ENCODE measurements at regions not wholly inside any gene's neighbourhood (a gene's known extent, or its start where the extent isn't known, plus 50 kb on each side); places are given as distances from the start of the nearest gene placed in this dataset.

DNA sequence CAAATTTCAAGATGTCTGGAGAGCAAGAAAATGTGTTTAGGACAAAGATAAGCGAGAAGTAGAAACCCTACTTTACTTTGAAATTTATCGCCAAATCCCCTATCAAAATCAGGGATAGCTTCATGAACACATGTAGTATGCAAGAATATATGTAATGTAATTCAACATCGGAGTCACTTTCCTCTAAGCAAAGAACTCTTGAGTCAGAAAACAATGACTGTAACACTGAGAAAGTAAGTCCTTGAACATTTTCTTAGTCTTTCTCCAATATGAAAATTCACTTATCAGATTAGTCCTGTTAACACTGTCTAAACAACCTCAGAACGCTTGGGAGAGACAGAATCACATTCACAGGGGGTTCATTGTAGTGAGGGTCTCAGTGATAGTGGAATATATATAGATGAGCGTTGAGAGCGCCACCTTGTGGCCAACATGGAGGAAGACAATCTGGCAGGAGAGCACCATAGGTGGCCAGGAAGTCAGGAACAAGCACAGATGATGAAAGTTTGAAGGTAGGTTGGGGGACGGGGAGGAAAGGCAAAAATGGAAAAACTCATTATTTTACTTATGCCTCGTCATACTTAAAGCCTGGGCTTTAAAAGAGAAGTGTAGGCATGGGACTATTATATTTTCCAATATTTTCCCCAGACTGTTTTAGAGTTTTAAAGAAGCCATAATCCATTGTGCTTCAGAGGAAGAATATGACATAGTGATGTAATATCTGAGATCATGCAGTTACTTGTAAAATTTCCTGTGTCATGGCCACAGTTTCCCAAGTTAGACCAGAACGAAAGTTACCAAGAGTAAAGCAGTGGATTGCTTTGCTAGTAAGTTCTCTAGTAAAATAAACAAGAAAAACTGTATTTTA, 115.5 kb upstream of the GNAI1 start:
- ChIA-PET POLR2A (no interaction called here), CTCF (no interaction called here)
- Mint-ChIP-seq H3K4me1 (ENCODE audit: low read depth, unreplicated experiment) (no peaks in the 10 kb centered on the region), H3K36me3 (ENCODE audit: insufficient read depth, unreplicated experiment) (no peaks in the 10 kb centered on the region), H3K4me3 (ENCODE audit: unreplicated experiment) (no peak overlapping the region), H3K27me3 (ENCODE audit: insufficient read depth, unreplicated experiment) (no peaks in the 10 kb centered on the region), H3K27ac (ENCODE audit: unreplicated experiment) (no peak overlapping the region), H3K9me3 (ENCODE audit: unreplicated experiment) (no peaks in the 10 kb centered on the region)
- no TSS peak for BruUV-seq (replicated peaks)
- no peaks in the 10 kb centered on the region for H3K9me3 ChIP-seq
- no peaks in the 10 kb centered on the region for H3K27me3 ChIP-seq (replicated peaks; ENCODE audit: control insufficient read depth, insufficient read depth, low read length)
- H3K4me3 ChIP-seq (ENCODE audit: low read depth, low read length), result no peak overlapping the region
- TF ChIP-seq, protein P1, sequence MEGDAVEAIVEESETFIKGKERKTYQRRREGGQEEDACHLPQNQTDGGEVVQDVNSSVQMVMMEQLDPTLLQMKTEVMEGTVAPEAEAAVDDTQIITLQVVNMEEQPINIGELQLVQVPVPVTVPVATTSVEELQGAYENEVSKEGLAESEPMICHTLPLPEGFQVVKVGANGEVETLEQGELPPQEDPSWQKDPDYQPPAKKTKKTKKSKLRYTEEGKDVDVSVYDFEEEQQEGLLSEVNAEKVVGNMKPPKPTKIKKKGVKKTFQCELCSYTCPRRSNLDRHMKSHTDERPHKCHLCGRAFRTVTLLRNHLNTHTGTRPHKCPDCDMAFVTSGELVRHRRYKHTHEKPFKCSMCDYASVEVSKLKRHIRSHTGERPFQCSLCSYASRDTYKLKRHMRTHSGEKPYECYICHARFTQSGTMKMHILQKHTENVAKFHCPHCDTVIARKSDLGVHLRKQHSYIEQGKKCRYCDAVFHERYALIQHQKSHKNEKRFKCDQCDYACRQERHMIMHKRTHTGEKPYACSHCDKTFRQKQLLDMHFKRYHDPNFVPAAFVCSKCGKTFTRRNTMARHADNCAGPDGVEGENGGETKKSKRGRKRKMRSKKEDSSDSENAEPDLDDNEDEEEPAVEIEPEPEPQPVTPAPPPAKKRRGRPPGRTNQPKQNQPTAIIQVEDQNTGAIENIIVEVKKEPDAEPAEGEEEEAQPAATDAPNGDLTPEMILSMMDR (IDR thresholded peaks at IDR 0.05; ENCODE audit: insufficient read depth in 1 of 2, low read depth in 1 of 2, low read length in 1 of 2, severe bottlenecking in 1 of 2, unreplicated experiment in 1 of 2), result peak; percentile 78 to 95
- DNase-seq, result peak; percentile 37 to 41
- H3K4me1 ChIP-seq, result no peaks in the 10 kb centered on the region; the same call in 1 of the 2 replicates
- H3K36me3 ChIP-seq (ENCODE audit: control insufficient read depth, insufficient read depth, low read length), result no peaks in the 10 kb centered on the region
- intact Hi-C loops (cut with micrococcal nuclease; ENCODE audit: unreplicated experiment), result loop anchor here (1.0 to 2.0 kb wide), 2 partner anchors 213 to 720 kb away; no protein-coding TSS in a partner anchor

DNA sequence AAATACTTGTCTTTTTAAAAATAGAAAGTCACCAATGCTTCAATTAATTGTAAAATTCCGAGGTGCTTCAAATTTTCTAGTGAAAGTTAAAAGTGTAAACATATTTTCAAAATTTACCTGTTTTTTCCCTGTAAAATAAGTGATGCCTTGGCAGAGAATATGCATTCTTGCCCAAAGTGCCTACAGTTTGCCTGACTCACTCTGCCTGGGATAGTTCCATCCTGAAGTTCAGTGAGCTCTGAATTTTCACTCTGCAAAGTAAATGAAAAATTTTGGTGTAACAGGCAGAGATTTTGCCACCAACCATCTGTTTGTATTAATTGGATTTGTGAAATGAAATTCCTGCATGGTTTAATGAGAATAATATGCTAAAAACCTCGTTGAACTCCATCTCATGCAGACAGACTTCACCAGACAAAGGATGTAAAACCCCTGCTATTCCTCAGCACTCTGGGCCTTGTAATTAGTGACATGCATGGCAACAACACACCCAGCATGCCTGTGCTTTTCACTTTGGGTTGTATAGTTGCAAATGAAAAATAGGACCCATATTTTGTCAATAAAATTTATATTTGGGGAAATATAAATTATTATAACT, 117.4 kb upstream of the GNAI1 start:
- no peaks in the 10 kb centered on the region for H3K27me3 ChIP-seq (replicated peaks; ENCODE audit: control insufficient read depth, insufficient read depth, low read length)
- no peaks in the 10 kb centered on the region; the same call in 1 of the 2 replicates for H3K4me1 ChIP-seq
- Mint-ChIP-seq H3K27ac (ENCODE audit: unreplicated experiment) (no peak overlapping the region), H3K9me3 (ENCODE audit: unreplicated experiment) (no peaks in the 10 kb centered on the region), H3K4me3 (ENCODE audit: unreplicated experiment) (no peak overlapping the region), H3K4me1 (ENCODE audit: low read depth, unreplicated experiment) (no peaks in the 10 kb centered on the region), H3K27me3 (ENCODE audit: insufficient read depth, unreplicated experiment) (no peaks in the 10 kb centered on the region), H3K36me3 (ENCODE audit: insufficient read depth, unreplicated experiment) (no peaks in the 10 kb centered on the region)
- no peak overlapping the region for H3K4me3 ChIP-seq (ENCODE audit: low read depth, low read length)
- no peak for DNase-seq
- BruUV-seq (replicated peaks), result no TSS peak
- TF ChIP-seq, protein P1 (IDR thresholded peaks at IDR 0.05; ENCODE audit: insufficient read depth in 1 of 2, low read depth in 1 of 2, low read length in 1 of 2, severe bottlenecking in 1 of 2, unreplicated experiment in 1 of 2), result no peak
- ChIA-PET CTCF (no interaction called here), POLR2A (no interaction called here)
- no peaks in the 10 kb centered on the region for H3K9me3 ChIP-seq
- intact Hi-C loops (cut with micrococcal nuclease; ENCODE audit: unreplicated experiment), result no loop called here
- no peaks in the 10 kb centered on the region for H3K36me3 ChIP-seq (ENCODE audit: control insufficient read depth, insufficient read depth, low read length)

DNA sequence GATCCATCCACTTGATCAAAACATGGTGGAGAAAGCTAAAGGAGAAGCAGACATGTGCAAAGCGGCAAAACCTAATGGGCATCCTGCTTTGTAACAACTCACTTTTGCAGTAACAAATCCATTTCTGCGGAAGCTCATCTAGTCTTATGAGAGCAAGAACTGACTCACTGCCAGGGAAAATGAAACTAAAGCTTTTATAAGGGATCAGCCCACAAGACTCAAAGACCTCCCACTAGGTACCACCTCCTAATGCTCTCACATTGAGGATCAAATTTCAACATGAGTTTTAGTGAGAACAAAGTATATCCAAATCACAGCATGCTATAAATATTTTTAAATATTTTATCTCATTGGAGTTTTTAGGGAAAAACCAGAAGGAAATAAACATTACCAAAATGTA, 120.1 kb upstream of the GNAI1 start:
- no peaks in the 10 kb centered on the region; the same call in 1 of the 2 replicates for H3K4me1 ChIP-seq
- Mint-ChIP-seq H3K36me3 (ENCODE audit: insufficient read depth, unreplicated experiment) (no peaks in the 10 kb centered on the region), H3K4me3 (ENCODE audit: unreplicated experiment) (no peak overlapping the region), H3K27ac (ENCODE audit: unreplicated experiment) (no peak overlapping the region), H3K4me1 (ENCODE audit: low read depth, unreplicated experiment) (no peaks in the 10 kb centered on the region), H3K27me3 (ENCODE audit: insufficient read depth, unreplicated experiment) (no peaks in the 10 kb centered on the region), H3K9me3 (ENCODE audit: unreplicated experiment) (no peaks in the 10 kb centered on the region)
- TF ChIP-seq, protein P1 (IDR thresholded peaks at IDR 0.05; ENCODE audit: insufficient read depth in 1 of 2, low read depth in 1 of 2, low read length in 1 of 2, severe bottlenecking in 1 of 2, unreplicated experiment in 1 of 2), result no peak
- intact Hi-C loops (cut with micrococcal nuclease; ENCODE audit: unreplicated experiment), result no loop called here
- no peaks in the 10 kb centered on the region for H3K36me3 ChIP-seq (ENCODE audit: control insufficient read depth, insufficient read depth, low read length)
- no peak overlapping the region for H3K4me3 ChIP-seq (ENCODE audit: low read depth, low read length)
- BruUV-seq (replicated peaks), result no TSS peak
- DNase-seq, result no peak
- CTCF ChIA-PET, result no interaction called here
- H3K27me3 ChIP-seq (replicated peaks; ENCODE audit: control insufficient read depth, insufficient read depth, low read length), result no peaks in the 10 kb centered on the region
- no peaks in the 10 kb centered on the region for H3K9me3 ChIP-seq
- POLR2A ChIA-PET, result no interaction called here
